Glomerular visceral epithelial cell (primary cell): ENCODE measurements at regions not wholly inside any gene's neighbourhood (a gene's known extent, or its start where the extent isn't known, plus 50 kb on each side); places are given as distances from the start of the nearest gene placed in this dataset.
"Not testable (repeated sequence)": the region's sequence is repeated elsewhere in the genome, so short reads cannot be mapped to it uniquely, and the experiment has no call there.

Source experiments
- DNase-seq: peaks from one replicate; pipeline ENCODE4 v3.0.0-alpha.2; 2016; ENCODE audit errors: extremely low spot score

GRCh38 chr2:49318531-49318930, 164.2 kb upstream of the FSHR start:
- no peak for DNase-seq

GRCh38 chr2:49309461-49309860, 155.1 kb upstream of the FSHR start:
- DNase-seq, result no peak

DNA sequence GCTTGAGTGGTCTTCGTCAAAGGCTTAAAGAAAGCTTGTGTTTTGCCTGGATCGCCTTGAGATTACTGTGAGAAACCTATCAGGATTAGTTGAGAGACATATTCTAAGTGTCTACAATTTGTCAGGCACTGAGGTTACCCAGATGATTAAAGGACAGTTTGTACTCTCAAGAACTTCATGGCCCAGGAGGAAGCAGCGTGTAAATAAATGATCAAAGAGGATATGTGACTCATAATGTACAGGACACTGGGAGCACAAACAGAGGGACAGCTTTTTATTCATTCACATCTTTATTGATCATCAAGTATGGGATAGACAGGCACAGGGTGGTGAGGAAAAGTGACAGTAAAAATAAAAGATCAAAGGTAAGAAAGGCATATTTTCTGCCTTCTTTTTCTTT, 152.6 kb upstream of the FSHR start:
- DNase-seq, result no peak

- DNase-seq, result not testable (repeated sequence)
These were observed 144.4 kb upstream of the FSHR start for GRCh38 chr2:49298693-49299092.

DNA sequence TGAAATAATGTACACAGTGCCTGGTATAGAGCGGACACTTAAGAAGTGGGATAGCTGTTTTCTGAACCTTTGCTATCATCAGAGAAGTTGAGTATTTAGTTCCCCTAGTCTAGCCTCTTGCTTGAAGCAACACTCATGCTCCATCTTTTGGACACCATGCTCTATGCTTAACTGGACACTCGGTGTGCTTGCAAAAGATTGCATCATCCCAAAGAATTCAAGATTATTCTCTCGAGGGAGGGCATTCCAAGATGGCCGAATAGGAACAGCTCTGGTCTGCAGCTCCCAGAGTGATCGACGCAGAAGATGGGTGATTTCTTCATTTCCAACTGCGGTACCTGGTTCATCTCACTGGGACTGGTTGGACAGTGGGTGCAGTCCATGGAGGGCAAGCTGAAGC, 143.9 kb upstream of the FSHR start:
- DNase-seq, result no peak

DNA sequence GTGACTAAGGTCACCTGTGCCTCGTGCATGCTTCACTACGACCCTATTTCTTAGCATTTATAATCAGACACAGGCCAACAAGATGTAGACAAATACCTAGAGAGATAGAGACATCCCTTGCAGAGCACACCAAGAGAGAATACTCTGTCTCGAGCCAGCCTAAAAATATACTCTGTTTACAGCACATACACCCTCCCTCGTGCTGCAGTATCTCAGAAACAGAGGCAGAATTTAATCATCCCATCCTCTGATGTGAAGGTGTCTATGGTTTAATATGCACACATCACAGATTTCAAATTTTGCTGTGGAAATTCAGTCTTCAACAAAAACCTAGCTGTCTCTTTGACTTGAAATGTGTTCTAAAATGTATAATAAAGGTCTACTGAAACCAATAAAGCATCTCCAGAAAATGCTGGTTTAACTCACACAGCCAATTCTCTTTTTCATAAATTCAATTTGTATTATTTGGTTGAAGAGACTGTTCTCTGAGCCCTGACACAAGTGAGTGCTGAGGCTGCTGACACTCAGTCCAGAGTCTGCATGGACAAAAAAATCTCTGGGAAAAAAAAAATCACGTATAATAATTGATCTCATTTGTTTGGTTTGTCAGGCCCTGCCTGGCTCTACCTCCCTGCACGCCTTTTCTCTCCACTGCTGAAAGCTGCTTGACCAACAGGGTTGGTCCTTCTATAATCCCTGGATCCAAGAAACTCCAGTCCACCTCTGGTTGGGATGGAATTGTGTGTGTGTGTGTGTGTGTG, 142.0 kb upstream of the FSHR start:
- DNase-seq, result no peak

- no peak for DNase-seq
These were observed 139.9 kb upstream of the FSHR start for GRCh38 chr2:49294225-49294624.

GRCh38 chr2:49291619-49292018, 137.3 kb upstream of the FSHR start:
- DNase-seq, result no peak

DNA sequence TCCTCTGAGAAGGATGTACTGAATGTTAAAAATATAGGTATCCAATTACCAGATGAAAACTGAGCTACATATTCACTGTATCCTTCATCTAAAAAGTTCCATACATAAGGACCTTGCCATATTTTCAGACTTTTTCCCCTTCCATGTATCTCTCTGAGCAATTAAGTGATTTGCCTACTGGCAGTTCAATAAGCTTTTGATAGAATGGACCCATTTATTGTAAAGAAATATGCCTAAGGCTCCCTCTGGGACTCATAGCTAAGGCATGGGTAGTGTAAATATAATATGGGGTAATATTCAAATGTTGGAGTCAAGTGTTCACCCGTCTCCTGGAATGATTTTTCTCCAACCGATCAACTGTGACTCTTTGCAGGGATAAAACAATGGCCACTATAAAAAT, 135.4 kb upstream of the FSHR start:
- DNase-seq, result no peak

- no peak for DNase-seq
These were observed 134.8 kb upstream of the FSHR start for GRCh38 chr2:49288902-49289700.

DNA sequence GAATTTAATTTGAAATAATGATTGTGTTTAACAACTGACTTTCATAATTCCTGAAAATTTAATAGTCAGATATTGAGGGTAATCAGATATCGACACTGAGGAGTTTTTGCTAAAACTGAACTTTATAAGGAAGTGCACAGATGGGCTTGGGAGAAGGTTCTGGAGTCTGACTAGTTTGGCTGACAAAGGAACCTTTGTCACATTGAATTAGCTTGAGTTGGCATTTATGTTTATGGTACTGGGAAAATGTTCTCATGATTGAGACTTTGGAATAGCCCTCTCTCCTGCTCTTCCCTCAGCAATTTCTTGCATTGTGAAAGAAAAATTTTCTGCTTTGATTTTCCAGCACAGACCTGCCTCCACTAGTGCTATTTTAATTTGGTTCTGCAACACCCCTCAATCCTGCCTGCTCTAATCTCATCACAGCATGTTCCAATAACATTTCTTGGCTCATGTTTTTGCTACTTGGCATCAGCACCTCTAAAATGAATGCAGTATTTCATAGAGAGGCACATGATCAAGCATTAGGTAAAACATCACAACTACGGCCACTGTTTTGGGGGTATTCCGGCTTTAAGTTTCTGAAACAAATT, 133.9 kb upstream of the FSHR start:
- DNase-seq, result no peak

DNA sequence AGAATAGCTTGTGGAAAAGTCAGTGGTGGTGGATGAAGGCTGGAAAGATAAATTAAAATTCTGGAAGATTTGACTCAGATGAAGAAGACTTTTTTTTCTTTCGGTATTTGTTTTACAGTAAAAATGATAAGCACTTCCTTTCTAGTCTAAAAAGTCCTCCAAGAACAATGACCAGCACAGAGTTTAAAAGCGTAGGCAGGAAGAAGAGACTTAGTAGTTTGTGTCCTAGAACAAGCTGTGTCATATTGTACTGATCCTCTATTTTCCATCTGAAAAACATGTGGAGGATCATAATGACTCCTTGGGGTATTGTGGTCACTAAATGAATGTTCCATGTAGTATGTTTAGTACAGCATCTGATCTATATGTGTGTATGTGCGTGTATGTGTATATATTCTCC, 132.4 kb upstream of the FSHR start:
- DNase-seq, result no peak

- DNase-seq, result no peak
These were observed 131.7 kb upstream of the FSHR start for GRCh38 chr2:49286045-49286444.

- no peak for DNase-seq
These were observed 124.2 kb upstream of the FSHR start for GRCh38 chr2:49278561-49278960.

DNA sequence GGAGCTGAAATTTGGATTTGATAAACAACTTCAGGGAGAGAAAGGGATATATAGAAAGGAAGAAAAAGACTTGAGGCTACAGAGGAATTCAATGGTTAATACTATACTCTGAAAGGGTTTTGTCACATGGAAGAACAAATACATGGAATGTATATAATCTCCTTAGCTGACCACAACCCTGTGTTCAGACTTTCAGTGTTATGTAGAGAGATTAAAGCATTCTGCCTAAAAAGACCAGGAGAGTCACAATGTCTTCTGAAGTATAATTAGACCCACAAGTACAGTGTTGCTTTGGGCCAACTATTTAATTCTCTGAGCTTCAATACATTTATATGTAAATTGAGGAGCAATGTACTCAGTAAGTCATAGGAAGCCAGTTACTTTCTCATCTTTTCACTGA, 123.8 kb upstream of the FSHR start:
- DNase-seq, result no peak

DNA sequence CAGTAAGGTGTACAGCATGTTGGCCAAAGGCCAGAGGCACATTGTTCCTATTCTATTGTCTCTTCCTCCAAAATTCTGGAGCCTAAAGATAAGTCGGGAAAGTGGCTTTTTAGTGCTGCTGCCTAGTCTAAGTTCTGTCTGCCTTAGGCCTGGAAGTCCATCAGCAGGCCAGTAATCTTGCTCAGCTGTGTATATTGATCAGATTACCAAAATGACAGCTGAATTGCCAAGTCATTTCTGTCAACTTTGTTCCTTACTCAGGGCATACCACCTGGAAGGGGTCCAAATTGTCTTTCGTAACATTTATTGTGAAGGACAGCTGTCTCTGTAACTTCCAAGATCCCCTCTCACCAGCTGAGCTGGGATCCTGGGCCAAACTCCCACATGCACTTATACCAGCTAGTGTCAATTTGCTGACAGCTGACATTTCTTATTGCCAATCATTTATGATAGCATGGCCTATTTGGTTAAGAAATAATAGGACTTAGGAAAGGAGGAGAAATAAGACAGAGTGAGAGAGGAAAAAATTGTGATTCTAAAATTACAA, 116.8 kb upstream of the FSHR start:
- DNase-seq, result no peak

- DNase-seq, result no peak
These were observed 115.8 kb upstream of the FSHR start for GRCh38 chr2:49270091-49270490.

DNA sequence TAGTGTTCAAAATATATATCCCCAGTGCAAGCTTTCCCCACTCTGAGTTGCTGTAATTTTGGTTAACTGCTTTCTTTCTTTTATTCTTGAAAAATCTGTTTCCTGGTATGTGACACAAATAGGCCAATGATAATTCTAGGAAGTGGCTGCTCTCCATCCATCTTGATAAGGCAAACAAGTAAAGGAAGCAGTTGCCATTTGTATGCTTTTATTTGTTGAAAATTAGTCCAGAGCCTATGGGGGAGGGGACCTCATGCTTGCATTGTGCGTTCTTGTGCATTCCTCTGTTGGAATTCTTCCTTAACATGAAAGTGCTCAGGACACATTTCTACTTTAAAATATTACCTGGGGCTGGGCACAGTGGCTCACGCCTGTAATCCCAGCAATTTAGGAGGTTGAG, 111.2 kb upstream of the FSHR start:
- no peak for DNase-seq

GRCh38 chr2:49262801-49263560, 108.7 kb upstream of the FSHR start:
- DNase-seq, result no peak

DNA sequence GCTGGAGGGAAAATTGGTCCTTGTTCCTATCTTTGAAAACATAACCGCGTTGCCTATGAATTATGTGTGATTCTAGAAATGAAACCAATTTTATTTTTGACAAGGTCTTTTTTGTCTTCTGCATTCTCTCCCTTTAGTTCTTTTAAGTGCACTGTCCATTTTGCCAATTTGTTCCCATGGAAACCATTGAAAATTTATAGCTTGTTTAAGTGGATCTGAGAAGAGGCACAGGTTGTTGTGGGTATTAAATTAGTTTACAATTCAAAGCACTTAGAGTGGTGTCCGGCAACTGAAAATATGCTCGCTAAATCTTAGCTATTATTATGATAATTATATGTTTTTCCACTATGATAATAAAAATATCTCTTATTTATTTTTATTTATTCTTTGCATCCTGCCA, 107.5 kb upstream of the FSHR start:
- DNase-seq, result no peak

- DNase-seq, result no peak
These were observed 106.7 kb upstream of the FSHR start for GRCh38 chr2:49260979-49261538.

- DNase-seq, result no peak
These were observed 105.6 kb upstream of the FSHR start for GRCh38 chr2:49259926-49260325.
